H1 (cell line): ENCODE measurements at regions not wholly inside any gene's neighbourhood (a gene's known extent, or its start where the extent isn't known, plus 50 kb on each side); places are given as distances from the start of the nearest gene placed in this dataset.
A peak's percentile ranks its signal among the peaks of the same experiment; 100 is the strongest.

Experiments used
- CHD7 ChIP-seq: fragments of 300-600 bp; sonication (generic); IDR thresholded peaks from 2 replicates; pipeline ENCODE4 v1.7.1; 2012; ENCODE audit warnings: low read length, moderate library complexity, mild to moderate bottlenecking, inconsistent platforms; ENCODE audit not compliant: insufficient replicate concordance
- CTCF ChIP-seq, 3 experiments: IDR thresholded peaks; 1 replicate in 2 of 3; 2 replicates in 1 of 3; pipeline versions ENCODE4 v1.5.1 to v1.6.1; 2011; ENCODE audit warnings: low read length in 3 of 3, mild to moderate bottlenecking in 3 of 3, inconsistent platforms in 2 of 3, low read depth in 1 of 3, moderate library complexity in 1 of 3; ENCODE audit not compliant: insufficient read depth in 1 of 3; ENCODE audit errors: control extremely low read depth in 1 of 3

DNA sequence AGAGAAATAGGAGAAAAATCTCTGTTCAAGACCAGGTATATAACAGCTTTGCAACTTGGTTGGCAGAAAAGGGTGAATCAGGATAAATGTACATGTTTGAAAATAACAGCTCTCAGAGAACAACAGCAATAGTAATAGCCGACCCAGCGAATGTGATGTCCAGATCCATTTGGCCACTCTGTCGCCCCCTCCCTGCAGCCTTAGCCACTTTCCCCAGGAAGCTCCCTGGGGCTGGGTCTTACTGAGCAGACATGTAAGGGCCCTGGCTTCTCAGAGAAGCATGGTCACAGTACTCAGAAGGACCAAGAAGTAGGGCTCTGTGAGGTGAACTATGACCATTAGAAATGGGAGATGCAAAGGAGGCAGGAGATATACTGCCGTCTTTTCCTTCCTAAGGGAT, 154.1 kb upstream of the SNX19 start (continued):
- TF ChIP-seq CHD7 (no peak), CTCF (IDR thresholded peaks at IDR 0.05; ENCODE audit: control extremely low read depth in 1 of 3, insufficient read depth in 1 of 3, low read depth in 1 of 3, low read length in 3 of 3) (peak; percentile 25 to 57 (median 55); a peak in 3 of 4 replicates)
